HG03135 (cell line): ENCODE measurements at regions not wholly inside any gene's neighbourhood (a gene's known extent, or its start where the extent isn't known, plus 50 kb on each side); places are given as distances from the start of the nearest gene placed in this dataset.
"Not testable (repeated sequence)": the region's sequence is repeated elsewhere in the genome, so short reads cannot be mapped to it uniquely, and the experiment has no call there.

ENCODE experiments used
- ATAC-seq: cut with Tn5 transposase; IDR thresholded peaks from one replicate; pipeline ENCODE4 v1.9.1; 2021; ENCODE audit warnings: mild to moderate bottlenecking, moderate library complexity; ENCODE audit not compliant: unreplicated experiment

- no peak for ATAC-seq
These were observed 681.8 kb upstream of the LRATD1 start for GRCh38 chr2:13950761-13951160.

DNA sequence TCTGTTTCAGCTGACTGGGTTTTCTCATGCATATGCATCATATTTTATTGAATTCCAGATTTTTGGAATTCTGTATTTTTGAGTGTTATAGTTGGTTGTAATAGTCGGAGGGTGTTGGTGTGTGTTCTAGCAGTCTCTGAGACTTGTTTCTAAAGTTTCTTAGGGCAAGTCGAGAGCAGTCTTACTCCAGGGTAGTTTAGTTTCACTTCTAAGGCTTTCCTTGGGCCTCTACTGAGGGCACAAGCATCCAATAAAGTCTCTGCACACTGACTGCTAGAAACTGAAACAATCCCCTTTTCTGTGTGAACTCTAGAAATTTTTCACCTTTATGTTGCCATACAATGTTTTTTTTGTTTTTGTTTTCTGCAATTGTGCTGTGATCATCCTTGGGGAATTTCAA is 663.7 kb upstream of the LRATD1 start:
- no peak for ATAC-seq

DNA sequence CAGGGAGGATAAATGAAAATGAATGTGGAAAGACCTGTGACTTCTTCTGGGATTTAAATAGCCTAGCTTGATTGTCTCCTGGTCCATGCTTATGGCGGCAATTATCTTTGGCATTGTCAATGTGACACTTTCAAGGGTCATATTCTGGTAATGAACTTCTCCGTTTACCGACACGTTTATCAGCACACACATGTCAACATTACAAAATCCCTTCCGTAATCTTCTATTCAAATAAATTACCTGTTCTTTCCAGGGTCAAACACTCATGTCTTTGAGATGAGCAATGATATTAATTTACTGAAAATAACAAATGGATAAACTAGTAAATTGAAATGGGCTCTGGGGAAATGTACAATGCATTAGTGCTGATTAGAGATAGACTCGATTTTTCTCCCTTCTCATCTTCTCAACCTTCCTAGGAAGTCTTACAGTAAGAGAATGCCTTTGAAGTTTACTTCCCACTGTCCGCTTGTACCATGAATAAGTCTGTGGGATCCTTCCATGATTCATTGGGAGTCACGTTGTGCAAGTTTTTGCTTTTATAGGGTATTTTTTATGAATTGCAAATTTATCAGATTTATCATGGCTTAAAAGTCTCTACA is 646.3 kb upstream of the LRATD1 start:
- ATAC-seq = no peak

DNA sequence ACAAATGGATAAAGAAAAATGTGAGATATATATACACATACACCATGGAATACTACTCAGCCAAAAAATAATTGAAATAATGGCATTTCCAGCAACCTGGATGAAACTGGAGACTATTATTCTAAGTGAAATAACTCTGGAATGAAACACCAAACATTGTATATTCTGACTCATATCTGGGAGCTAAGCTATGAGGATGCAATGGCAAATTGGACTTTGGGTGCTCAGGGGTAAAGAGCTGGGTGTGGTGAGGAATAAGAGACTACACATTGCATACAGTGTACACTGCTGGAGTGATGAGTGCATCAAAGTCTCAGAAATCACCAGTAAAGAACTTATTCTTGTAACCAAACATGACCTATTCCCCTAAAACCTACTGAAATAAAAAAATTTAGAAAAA is 636.0 kb upstream of the LRATD1 start:
- no peak for ATAC-seq

GRCh38 chr2:14011190-14011589 is 621.3 kb upstream of the LRATD1 start:
- no peak for ATAC-seq

DNA sequence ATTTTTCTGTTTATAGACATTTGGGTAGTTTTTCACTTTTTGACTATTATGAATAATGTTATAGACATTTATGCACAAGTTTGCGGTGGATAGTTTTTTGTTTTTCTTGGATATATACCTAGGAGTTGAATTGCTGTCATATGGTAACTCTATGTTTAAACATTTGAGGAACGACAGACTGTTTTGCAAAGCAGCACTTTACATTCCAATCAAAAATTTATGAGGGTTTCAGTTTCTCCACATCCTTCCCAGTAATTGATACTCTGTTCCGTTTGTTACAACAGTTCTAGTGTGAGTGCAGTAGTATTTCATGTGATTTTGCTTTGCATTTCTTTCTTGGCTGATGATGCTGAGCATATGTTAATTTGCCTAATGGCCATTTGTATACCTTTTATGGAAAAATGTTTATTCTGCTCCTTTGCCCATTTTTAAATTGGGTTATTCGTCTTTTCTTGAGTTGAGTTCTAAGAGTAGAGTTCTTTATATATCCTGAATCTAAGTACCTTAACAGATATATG is 617.3 kb upstream of the LRATD1 start:
- ATAC-seq = no peak

DNA sequence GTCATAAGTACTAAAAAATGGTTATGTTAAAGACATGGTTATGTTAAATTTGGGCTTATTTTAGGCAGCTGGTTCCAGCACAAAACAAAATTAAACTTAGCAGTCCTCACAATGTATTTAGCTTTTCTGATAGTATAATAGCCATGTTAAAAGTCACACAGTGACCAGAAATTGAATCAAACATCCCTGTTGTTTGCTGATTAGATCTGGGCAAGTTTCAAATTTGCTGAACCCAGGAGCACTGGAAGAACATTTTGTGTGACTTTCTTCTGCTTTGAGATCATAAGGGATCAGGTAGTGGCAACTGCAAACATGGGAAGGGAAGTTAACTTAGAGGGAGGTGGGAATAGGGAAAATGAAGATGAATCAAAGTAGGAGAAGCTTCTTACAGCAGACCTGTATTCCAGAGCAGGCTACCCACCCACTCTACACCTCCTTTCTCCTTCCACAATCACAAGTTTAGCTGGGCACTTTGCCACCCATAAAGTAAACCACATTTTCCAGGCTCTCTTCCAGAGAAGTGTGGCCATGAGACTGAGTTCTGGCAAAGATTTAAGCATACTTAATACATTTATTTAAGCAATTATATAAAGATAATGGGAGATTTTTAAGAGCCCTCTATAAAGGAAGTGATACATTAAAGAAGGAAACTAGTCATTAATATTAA is 616.1 kb upstream of the LRATD1 start:
- ATAC-seq = no peak

DNA sequence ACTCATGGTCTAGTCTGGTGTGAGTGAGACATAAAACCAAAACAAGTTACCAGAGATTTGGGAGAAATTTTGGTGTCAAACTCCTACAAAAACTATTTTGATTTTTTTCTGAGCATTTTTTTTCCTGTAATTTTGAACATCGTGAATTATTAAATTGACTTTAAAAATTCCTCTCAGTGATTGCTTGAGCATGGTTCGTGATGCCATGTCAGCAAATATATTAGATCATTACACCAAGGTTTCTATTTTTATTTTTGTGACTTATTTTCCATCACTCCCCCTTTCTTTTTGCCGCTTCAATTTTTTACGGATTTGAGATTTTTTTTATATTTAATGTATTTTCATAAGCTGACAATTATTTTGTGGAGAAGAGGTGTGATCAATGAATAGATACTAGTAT is 613.9 kb upstream of the LRATD1 start:
- no peak for ATAC-seq

DNA sequence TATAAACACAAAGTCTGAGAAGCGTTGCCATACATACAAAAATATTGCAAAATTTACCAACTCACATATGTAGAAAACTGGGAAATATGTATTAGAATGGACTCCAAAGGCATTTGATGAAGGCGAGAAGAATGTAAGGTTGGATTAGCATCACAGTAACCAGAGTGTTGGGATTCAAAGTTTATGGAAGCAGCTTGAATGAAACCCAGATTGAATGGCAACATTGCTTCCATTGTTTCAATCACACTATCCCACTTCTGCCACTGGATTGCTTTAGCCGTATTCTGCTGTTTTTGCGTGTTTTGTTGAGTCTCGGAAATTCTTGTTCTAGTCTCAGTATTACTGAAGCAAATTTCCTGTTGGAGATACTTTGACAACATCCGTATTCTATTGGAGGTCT is 609.0 kb upstream of the LRATD1 start:
- no peak for ATAC-seq

- ATAC-seq = no peak
These were observed 593.4 kb upstream of the LRATD1 start for GRCh38 chr2:14039134-14039533.

DNA sequence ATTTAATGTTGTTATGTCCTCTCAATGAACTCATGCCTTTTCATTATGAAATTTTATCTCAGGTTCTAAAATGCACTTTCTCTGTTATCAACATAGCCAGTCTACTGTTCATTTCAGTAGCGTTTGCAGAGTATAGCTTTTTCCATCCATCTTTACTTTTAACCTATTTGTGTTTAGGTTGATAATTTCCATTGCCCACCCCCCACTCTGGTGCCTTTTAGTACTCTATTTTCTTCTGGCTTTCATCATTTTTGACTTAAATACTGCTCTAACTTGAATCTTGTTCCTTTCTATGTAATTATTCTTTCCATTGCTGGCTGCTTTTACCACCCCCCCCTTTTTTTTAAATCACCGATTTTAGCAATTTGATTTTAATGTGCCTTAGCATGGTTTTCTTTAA is 585.0 kb upstream of the LRATD1 start:
- no peak for ATAC-seq

GRCh38 chr2:14051401-14051800 is 581.1 kb upstream of the LRATD1 start:
- ATAC-seq = no peak

DNA sequence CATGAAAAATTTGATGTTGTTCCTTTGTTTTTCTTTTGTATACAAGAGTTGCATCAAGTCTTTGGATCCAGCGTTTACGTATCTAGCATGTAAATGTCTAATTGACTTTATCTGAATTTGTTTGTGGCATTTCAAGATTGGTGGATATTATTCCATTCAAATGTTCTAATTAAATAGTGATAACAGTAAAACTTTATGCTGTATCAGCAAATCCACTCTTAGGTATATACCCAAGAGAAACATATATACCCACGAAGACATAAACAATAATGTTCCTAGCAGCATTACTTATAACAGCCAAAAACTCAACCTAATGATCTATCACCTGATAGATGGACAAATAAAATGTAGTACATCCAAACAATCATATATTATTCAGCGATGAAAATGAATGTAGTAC is 579.4 kb upstream of the LRATD1 start:
- no peak for ATAC-seq

DNA sequence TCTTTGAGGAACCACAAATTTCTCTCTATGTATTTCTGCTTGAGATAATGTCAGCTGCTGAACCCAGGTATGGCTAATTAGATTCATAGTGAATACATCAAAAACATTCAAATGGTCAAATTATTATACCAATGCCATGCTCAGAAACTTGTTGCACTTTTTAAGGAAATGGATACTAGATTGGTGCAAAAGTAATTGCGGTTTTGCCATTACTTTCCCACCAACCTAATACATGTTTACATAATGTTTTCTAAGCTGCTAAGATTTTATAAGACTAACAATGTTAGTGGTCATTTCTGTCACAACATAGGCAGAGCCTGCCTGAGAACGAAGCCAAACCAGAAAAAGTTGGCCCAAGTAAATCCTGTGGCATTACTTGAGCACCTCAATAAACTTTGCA is 568.2 kb upstream of the LRATD1 start:
- no peak for ATAC-seq

DNA sequence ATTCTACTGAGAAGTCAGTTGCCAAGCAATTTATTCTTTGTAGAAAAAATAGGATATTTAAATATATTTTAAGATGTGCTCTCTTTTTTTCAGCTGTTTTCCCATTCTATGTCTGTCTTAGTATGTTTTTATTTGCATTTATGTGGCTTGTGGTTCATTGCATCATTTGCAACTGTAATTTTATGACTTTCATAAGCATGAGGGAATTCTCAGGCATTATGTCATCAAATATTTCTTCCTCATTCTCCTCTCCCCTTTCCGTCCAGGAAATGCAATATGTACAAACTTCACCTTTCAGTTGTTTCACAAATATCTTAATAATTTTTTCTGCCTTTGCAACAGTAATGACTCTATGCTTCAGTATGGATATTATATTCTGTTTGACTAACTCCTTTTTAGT is 560.2 kb upstream of the LRATD1 start:
- ATAC-seq = no peak

DNA sequence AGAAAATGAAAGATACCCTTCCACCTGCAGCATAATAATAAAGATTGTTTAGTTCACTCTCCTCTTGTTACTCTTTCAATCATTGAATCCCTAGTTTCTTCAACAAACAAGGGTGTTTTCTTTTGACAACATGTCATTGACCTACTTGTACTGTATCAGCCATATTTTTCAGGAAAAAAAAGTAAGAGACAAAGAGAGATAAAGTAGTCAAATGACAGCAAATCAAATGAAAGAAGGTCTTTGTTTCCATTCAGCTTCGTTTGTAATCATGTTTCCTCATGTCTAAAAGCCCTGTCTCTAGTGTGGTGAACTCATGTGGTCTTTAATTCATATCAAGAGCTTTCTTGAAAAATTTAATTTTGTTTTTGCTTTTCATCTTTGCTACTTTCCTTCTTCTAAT is 557.8 kb upstream of the LRATD1 start:
- no peak for ATAC-seq

- ATAC-seq = no peak
These were observed 552.9 kb upstream of the LRATD1 start for GRCh38 chr2:14079576-14079975.

DNA sequence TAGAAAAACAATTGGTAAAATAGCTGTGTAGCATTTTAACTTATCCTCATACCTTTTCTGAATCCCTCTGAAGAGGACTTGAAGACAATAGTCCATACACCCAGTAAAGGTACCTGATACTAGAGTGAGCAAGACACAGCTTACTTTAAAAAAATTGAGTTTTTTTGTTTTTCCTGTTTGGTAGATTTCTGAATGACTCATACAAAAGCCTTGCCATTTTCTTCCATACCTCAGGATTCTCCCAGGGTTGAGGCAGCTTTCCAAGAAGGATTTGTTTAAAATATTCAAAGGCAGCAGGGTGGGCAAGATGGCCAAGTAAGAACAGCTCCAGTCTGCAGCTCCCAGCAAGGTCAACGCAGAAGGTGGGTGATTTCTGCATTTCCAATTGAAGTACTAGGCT is 551.0 kb upstream of the LRATD1 start:
- no peak for ATAC-seq

GRCh38 chr2:14082640-14083039 is 549.9 kb upstream of the LRATD1 start:
- ATAC-seq = no peak

DNA sequence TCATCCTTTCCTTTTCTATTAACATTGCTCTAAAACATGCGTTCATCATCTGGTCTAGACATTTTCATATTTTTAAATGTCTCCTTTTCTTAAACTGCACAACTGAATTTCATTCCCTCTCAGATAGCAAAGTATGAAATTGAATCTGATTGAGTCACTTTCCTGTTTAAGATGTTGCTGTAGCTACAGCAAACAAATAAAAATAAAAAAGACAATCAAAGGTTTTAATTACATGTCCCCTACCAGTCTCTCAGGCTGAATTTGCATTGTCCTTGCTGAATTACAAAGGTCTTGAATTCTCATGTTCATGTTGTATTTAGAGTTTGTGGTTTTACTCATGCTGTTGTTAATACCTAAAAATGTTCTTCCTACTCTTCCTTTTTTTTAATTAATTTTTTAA is 537.9 kb upstream of the LRATD1 start:
- no peak for ATAC-seq

- ATAC-seq = not testable (repeated sequence)
These were observed 533.4 kb upstream of the LRATD1 start for GRCh38 chr2:14099101-14099500.

DNA sequence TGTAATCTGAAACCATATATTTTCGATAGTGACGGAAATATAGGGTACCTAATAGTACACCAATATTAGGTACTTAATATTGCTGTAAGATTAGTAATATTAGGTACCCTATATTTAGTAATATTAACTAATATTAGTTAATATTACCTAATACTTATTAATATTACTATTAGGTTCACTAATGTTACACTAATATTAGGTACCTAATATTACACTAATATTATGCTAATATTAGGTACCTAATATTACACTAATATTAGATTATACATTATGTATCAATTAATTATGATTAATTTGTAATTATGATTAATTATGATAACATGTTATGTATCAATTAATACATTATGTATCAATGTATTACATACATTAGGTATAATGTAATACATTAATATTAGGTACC is 518.2 kb upstream of the LRATD1 start:
- no peak for ATAC-seq

DNA sequence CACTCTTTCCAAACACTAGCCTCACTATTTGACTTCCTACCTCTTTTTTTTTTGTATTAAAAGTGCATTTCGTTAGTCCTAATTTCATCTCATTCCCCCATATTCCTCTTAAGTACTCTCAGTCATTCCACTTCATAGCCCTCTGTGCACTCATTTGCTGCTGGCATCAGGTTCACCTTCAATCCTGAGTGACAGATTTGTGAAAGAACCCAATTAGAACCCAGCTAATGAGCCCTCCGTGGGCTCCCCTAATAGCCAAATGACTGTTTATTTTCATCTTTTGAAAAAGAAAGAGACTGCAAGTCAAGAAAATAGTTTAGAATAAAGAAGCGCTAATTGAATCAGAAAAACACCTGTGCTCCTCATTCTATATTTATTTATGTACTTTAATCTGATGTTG is 512.1 kb upstream of the LRATD1 start:
- no peak for ATAC-seq
